LNCaP clone FGC (cell line): ENCODE measurements at regions not wholly inside any gene's neighbourhood (a gene's known extent, or its start where the extent isn't known, plus 50 kb on each side); places are given as distances from the start of the nearest gene placed in this dataset.

ENCODE experiments used
- DNase-seq: peaks from one replicate; pipeline ENCODE4 v3.0.0-alpha.2; 2011; ENCODE audit warnings: low read depth
- H3K4me3 ChIP-seq: 2 replicates; pipeline ENCODE4 v1.5.1; 2011; ENCODE audit warnings: mild to moderate bottlenecking, low read depth, low read length, control low read depth
- TF ChIP-seq, protein P1 (sequence below): IDR thresholded peaks from 2 replicates; pipeline ENCODE4 v1.5.1; 2012; ENCODE audit warnings: mild to moderate bottlenecking; ENCODE audit not compliant: control insufficient read depth, insufficient read depth; ENCODE audit errors: extremely low read depth

DNA sequence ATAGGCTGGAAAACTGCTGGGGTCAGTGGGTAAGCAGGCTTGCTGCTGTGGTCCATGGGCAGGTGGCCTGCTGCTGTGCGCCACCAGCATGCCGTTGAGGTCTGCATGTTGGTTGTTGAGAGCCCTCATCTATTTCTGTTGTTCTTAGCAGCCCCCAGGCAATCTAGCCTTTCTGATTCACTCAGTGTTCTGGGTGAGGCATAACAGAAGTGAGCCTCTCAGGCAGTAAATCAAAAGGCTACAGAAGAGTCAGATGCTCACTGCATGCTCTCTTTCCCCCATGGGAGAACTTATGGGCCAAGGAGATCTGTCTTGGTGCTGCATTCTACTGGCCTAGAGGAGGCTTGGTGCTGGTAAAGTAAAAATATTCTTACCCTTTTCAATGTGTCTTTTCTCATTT is 67.8 kb upstream of the ATP10A start:
- H3K4me3 ChIP-seq, result no peak overlapping the region
- DNase-seq, result no peak
- TF ChIP-seq, protein P1, sequence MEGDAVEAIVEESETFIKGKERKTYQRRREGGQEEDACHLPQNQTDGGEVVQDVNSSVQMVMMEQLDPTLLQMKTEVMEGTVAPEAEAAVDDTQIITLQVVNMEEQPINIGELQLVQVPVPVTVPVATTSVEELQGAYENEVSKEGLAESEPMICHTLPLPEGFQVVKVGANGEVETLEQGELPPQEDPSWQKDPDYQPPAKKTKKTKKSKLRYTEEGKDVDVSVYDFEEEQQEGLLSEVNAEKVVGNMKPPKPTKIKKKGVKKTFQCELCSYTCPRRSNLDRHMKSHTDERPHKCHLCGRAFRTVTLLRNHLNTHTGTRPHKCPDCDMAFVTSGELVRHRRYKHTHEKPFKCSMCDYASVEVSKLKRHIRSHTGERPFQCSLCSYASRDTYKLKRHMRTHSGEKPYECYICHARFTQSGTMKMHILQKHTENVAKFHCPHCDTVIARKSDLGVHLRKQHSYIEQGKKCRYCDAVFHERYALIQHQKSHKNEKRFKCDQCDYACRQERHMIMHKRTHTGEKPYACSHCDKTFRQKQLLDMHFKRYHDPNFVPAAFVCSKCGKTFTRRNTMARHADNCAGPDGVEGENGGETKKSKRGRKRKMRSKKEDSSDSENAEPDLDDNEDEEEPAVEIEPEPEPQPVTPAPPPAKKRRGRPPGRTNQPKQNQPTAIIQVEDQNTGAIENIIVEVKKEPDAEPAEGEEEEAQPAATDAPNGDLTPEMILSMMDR, result no peak
